Mucosa of stomach (tissue), 1 donor: ENCODE measurements at regions not wholly inside any gene's neighbourhood (a gene's known extent, or its start where the extent isn't known, plus 50 kb on each side); places are given as distances from the start of the nearest gene placed in this dataset.
"Not testable (repeated sequence)": the region's sequence is repeated elsewhere in the genome, so short reads cannot be mapped to it uniquely, and the experiment has no call there.

Source experiments
- H3K27me3 ChIP-seq: one replicate; pipeline ENCODE4 v1.7.0; 2013; ENCODE audit warnings: mild to moderate bottlenecking, low read length; ENCODE audit not compliant: control insufficient read depth, insufficient read depth
- H3K36me3 ChIP-seq: one replicate; pipeline ENCODE4 v1.7.0; 2013; ENCODE audit warnings: low read length; ENCODE audit not compliant: control insufficient read depth, insufficient read depth
- H3K4me1 ChIP-seq: one replicate; pipeline ENCODE4 v1.7.0; 2013; ENCODE audit warnings: mild to moderate bottlenecking, low read length; ENCODE audit not compliant: control insufficient read depth, insufficient read depth
- H3K4me3 ChIP-seq: one replicate; pipeline ENCODE4 v1.7.0; 2013; ENCODE audit warnings: low read length
- H3K9ac ChIP-seq: one replicate; pipeline ENCODE4 v1.7.0; 2013; ENCODE audit warnings: mild to moderate bottlenecking, low read length, moderate library complexity
- H3K9me3 ChIP-seq: one replicate; pipeline ENCODE4 v1.7.0; 2013; ENCODE audit warnings: mild to moderate bottlenecking, low read length, moderate library complexity; ENCODE audit not compliant: control insufficient read depth
- donor health status: Pancreatic carcinoma.

- no peaks in the 10 kb centered on the region for H3K9me3 ChIP-seq
- H3K9ac ChIP-seq: no peak overlapping the region
- H3K27me3 ChIP-seq: no peaks in the 10 kb centered on the region
- no peaks in the 10 kb centered on the region for H3K36me3 ChIP-seq
- no peaks in the 10 kb centered on the region for H3K4me1 ChIP-seq
- H3K4me3 ChIP-seq: no peak overlapping the region
Observed at GRCh38 chr21:16218682-16219343, 489.0 kb downstream of the USP25 start.

DNA sequence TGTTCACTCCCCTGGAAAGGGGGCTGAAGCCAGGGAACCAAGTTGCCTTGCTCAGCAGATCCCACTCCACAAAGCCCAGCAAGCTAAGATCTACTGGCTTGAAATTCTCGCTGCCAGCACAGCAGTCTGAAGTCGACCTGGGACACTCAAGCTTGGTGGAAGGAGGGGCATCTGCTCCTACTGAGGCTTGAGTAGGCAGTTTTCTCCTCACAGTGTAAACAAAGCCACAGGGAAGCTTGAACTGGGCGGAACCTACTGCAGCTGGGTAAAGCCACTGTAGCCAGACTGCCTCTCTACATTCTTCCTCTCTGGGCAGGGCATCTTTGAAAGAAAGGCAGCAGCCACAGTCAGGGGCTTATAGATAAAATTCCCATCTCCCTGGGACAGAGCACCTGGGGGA is 495.0 kb downstream of the USP25 start:
- not testable (repeated sequence) for H3K9me3 ChIP-seq, H3K36me3 ChIP-seq, H3K27me3 ChIP-seq, H3K4me3 ChIP-seq, H3K4me1 ChIP-seq, H3K9ac ChIP-seq

DNA sequence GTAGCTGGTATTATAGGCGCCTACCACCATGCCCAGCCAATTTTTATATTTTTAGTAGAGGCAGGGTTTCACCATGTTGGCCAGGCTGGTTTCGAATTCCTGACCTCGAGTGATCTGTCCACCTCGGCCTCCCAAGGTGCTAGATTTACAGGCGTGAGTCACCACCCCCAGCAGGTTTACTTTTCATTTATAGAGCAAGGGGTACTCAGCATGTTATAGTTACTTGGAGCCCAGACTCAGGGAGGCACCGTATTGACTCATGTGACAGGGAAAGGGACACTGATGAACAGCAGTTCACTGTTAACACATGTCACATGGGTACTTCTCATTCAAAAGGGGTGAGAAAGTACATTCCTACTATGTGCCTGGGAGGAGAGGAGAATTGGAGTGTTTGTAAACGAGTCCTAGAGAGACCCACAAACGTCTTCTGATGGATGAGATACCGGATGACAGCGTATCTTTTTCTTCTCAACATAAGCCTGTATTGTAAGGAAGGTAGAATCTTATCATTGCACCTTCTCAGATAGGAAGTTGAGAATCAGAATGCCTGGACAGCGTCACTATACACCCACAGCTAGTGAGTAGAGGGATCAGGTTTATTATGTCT is 510.0 kb downstream of the USP25 start:
- H3K36me3 ChIP-seq: no peaks in the 10 kb centered on the region
- no peaks in the 10 kb centered on the region for H3K27me3 ChIP-seq
- H3K9ac ChIP-seq: no peak overlapping the region
- no peak overlapping the region for H3K4me3 ChIP-seq
- H3K4me1 ChIP-seq: no peaks in the 10 kb centered on the region
- no peaks in the 10 kb centered on the region for H3K9me3 ChIP-seq

- H3K4me3 ChIP-seq: no peak overlapping the region
- no peaks in the 10 kb centered on the region for H3K4me1 ChIP-seq
- H3K27me3 ChIP-seq: no peaks in the 10 kb centered on the region
- no peaks in the 10 kb centered on the region for H3K9me3 ChIP-seq
- no peaks in the 10 kb centered on the region for H3K36me3 ChIP-seq
- no peak overlapping the region for H3K9ac ChIP-seq
Observed at GRCh38 chr21:16241016-16241415, 511.2 kb downstream of the USP25 start.

DNA sequence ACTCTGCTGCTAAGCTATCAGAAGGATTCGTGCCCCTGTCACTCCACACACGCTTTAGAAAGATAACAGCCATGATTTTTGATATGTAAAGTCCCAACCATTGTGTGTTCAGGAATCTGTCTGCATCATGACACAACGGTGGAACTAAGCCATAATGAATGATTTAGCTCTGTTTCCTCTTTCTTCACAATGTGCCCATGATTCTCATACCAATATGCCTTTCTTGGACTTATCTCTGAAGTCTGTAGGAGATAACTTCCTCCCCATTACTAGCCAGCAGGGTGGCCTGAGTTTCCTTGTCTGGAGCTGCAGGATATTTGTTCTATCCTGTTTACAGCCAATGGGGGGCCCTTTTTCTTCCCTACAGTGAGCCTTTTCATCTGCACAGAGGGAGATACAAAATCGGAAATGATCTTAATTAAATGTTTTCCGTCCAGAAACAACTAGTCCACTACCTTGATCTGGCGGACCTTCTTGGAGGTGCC is 511.7 kb downstream of the USP25 start:
- no peaks in the 10 kb centered on the region for H3K36me3 ChIP-seq
- no peak overlapping the region for H3K4me3 ChIP-seq
- no peaks in the 10 kb centered on the region for H3K9me3 ChIP-seq
- no peaks in the 10 kb centered on the region for H3K27me3 ChIP-seq
- no peak overlapping the region for H3K9ac ChIP-seq
- no peaks in the 10 kb centered on the region for H3K4me1 ChIP-seq

DNA sequence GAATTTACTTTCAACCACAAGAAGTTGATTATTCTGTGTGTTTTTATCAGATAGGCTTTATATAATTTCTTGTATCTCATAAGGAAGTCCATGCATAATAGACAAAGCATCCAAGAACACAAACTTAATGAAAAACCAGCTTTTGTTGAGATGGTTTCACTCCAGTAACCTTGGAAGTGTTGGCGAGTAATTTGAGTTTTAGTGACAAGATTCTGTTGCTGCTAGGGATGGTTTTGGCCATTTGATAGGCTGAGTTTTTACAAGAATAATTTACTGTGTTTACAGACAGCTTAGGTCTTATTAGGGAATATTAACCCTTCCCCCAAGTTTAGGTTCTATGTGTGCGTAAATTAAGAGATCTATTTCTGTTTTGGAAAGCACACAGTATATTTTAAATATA is 513.6 kb downstream of the USP25 start:
- no peaks in the 10 kb centered on the region for H3K9me3 ChIP-seq
- no peaks in the 10 kb centered on the region for H3K36me3 ChIP-seq
- H3K4me3 ChIP-seq: no peak overlapping the region
- H3K9ac ChIP-seq: no peak overlapping the region
- no peaks in the 10 kb centered on the region for H3K27me3 ChIP-seq
- H3K4me1 ChIP-seq: no peaks in the 10 kb centered on the region

- Histone ChIP-seq H3K4me1 (no peaks in the 10 kb centered on the region), H3K9ac (no peak overlapping the region), H3K4me3 (no peak overlapping the region), H3K36me3 (no peaks in the 10 kb centered on the region), H3K27me3 (no peaks in the 10 kb centered on the region), H3K9me3 (no peaks in the 10 kb centered on the region)
Observed at GRCh38 chr21:16248705-16249104, 518.9 kb downstream of the USP25 start.

DNA sequence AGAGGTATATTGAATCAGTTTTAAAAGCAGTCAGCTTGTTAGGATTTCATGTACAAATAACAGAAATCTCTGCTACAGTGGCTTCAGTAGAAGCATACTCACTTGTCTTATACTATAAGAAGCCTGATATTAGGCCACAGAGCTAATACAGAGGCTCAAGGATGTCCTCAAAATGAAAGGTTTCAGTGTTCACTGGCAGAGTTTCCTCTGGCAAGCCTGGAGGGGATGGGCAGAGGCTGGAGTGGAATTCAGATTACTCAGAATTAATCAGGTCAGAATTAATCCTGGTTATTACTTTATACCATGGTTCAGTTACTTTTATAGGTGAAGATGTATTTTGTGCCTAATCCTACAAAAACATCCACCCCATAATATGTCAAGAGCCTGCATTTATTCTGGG is 520.5 kb downstream of the USP25 start:
- no peaks in the 10 kb centered on the region for H3K27me3 ChIP-seq
- no peak overlapping the region for H3K9ac ChIP-seq
- no peak overlapping the region for H3K4me3 ChIP-seq
- H3K36me3 ChIP-seq: no peaks in the 10 kb centered on the region
- H3K4me1 ChIP-seq: no peaks in the 10 kb centered on the region
- H3K9me3 ChIP-seq: no peaks in the 10 kb centered on the region

DNA sequence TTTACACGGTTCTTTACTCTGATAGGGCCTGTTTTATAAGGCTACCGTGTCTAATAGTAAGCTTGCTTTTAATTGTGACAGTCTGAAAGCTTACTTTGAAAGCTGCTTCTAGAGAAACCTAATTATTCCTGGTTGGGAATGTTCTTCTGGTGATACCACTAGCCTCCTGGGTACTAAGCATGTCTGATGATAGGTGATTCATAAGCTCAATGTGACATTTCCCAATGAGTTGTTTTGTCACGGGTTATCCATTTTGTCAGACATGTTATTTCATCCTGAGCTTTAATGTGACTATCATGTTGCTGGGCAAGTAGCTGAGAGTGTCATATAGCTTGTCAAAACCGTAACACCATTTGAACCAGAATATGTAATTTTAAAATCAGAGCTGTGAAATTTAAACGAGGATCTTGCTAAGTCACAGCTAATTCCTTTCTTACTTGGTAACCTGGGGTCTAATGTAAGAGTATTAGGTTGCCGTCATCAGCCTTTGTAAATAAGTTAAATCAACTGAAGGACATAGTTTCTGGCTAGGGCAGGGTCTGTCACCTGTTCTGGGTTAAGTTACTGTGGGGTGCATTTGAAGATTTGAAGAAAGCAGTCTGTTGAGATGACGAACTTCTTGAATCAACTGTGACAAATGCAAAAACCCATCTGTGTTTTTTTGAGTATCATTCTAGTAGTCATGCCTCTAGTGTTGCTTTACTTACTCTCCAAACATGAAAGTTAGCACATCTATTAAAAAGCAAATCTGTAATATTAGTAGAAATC is 529.2 kb downstream of the USP25 start:
- no peaks in the 10 kb centered on the region for H3K4me1 ChIP-seq
- no peaks in the 10 kb centered on the region for H3K36me3 ChIP-seq
- H3K9ac ChIP-seq: no peak overlapping the region
- no peaks in the 10 kb centered on the region for H3K27me3 ChIP-seq
- H3K9me3 ChIP-seq: no peaks in the 10 kb centered on the region
- no peak overlapping the region for H3K4me3 ChIP-seq

DNA sequence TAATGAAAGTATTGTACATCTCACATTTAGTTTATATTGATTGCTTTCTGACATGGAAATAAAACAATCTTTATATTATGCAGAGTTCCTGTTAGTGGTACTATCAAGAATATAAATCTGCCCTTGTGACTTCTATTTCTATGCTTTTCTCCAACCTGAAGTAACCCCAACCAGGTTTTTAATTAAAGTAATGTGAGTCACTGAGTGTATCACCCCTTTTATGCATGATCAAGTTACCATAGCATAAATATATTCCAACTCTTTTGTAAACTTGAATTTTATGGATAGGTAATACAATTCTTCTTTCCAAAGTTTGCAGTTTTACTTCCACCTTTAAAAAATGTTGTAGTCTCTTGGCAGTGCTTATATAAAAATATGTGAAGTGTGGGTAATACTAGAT is 532.3 kb downstream of the USP25 start:
- Histone ChIP-seq H3K9ac (no peak overlapping the region), H3K36me3 (no peaks in the 10 kb centered on the region), H3K27me3 (no peaks in the 10 kb centered on the region), H3K4me3 (no peak overlapping the region), H3K9me3 (no peaks in the 10 kb centered on the region), H3K4me1 (no peaks in the 10 kb centered on the region)

GRCh38 chr21:16264319-16264718 is 534.5 kb downstream of the USP25 start:
- H3K4me1 ChIP-seq: no peaks in the 10 kb centered on the region
- H3K36me3 ChIP-seq: no peaks in the 10 kb centered on the region
- H3K4me3 ChIP-seq: no peak overlapping the region
- no peaks in the 10 kb centered on the region for H3K27me3 ChIP-seq
- H3K9me3 ChIP-seq: no peaks in the 10 kb centered on the region
- H3K9ac ChIP-seq: no peak overlapping the region

DNA sequence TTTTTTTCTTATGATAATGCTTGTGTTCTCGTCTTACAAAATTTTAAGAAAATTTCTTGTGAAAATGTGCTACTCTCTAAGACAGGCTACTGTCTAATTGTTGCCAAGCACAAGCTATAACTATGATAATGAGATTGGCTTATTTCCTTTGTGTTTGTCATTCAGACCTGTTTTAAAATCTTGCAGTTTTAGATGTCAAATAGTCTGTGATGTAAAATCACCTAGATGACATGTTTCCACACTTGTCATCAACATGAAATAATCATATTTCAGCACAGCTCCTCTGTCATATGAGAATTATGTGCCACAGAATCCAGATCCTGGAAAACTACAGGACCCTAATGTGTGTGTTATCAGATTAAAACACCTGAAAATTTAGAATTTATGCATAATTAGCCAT is 539.7 kb downstream of the USP25 start:
- H3K4me3 ChIP-seq: no peak overlapping the region
- no peak overlapping the region for H3K9ac ChIP-seq
- H3K36me3 ChIP-seq: no peaks in the 10 kb centered on the region
- no peaks in the 10 kb centered on the region for H3K4me1 ChIP-seq
- H3K27me3 ChIP-seq: no peaks in the 10 kb centered on the region
- H3K9me3 ChIP-seq: no peaks in the 10 kb centered on the region
